ENCODE measurements at regions not wholly inside any gene's neighbourhood (a gene's known extent, or its start where the extent isn't known, plus 50 kb on each side); places are given as distances from the start of the nearest gene placed in this dataset.

- Histone ChIP-seq H3K79me1 (ENCODE audit: low read length) (no peaks in the 10 kb centered on the region), H2BK5ac (ENCODE audit: low read length) (no peak overlapping the region), H3K4me3 (ENCODE audit: low read length) (no peak overlapping the region), H2BK120ac (ENCODE audit: low read depth, low read length) (no peak overlapping the region), H3K56ac (ENCODE audit: low read length) (no peak overlapping the region), H2AK5ac (ENCODE audit: low read length) (no peak overlapping the region), H3K36me3 (ENCODE audit: control insufficient read depth, insufficient read depth, low read length) (no peaks in the 10 kb centered on the region), H3K18ac (ENCODE audit: low read length) (no peak overlapping the region), H3K23ac (ENCODE audit: low read length) (no peak overlapping the region), H4K5ac (ENCODE audit: low read length) (no peak overlapping the region), H2BK15ac (replicated peaks; ENCODE audit: low read depth) (no peak overlapping the region), H3K9ac (ENCODE audit: low read length) (no peak overlapping the region), H3K27me3 (ENCODE audit: insufficient read depth, low read length, poor library complexity) (no peaks in the 10 kb centered on the region), H3K4ac (ENCODE audit: low read depth, low read length) (no peak overlapping the region), H4K8ac (ENCODE audit: low read depth, low read length) (no peak overlapping the region), H3K79me2 (ENCODE audit: control insufficient read depth, insufficient read depth, low read length) (no peaks in the 10 kb centered on the region), H3K27ac (ENCODE audit: low read depth, low read length) (no peak overlapping the region), H3K4me2 (ENCODE audit: low read length) (no peak overlapping the region), H3K4me1 (ENCODE audit: control insufficient read depth, low read depth, low read length) (no peaks in the 10 kb centered on the region)
- no CpG with 5 or more reads among the region's 5 CpGs for WGBS (ENCODE audit: extremely low coverage, insufficient coverage, low lambda C conversion rate)
- DNase-seq, result no peak
Measured at GRCh38 chr5:15117688-15118087, 246.1 kb upstream of the ANKH start.

- Histone ChIP-seq H3K4me1 (ENCODE audit: control insufficient read depth, low read depth, low read length) (no peaks in the 10 kb centered on the region), H3K23ac (ENCODE audit: low read length) (no peak overlapping the region), H3K4me2 (ENCODE audit: low read length) (no peak overlapping the region), H4K8ac (ENCODE audit: low read depth, low read length) (no peak overlapping the region), H4K5ac (ENCODE audit: low read length) (no peak overlapping the region), H3K18ac (ENCODE audit: low read length) (no peak overlapping the region), H3K4me3 (ENCODE audit: low read length) (no peak overlapping the region), H2AK5ac (ENCODE audit: low read length) (no peak overlapping the region), H3K79me1 (ENCODE audit: low read length) (no peaks in the 10 kb centered on the region), H3K4ac (ENCODE audit: low read depth, low read length) (no peak overlapping the region), H2BK5ac (ENCODE audit: low read length) (no peak overlapping the region), H2BK15ac (replicated peaks; ENCODE audit: low read depth) (no peak overlapping the region), H3K36me3 (ENCODE audit: control insufficient read depth, insufficient read depth, low read length) (no peaks in the 10 kb centered on the region), H2BK120ac (ENCODE audit: low read depth, low read length) (no peak overlapping the region), H3K9ac (ENCODE audit: low read length) (no peak overlapping the region), H3K56ac (ENCODE audit: low read length) (no peak overlapping the region), H3K27me3 (ENCODE audit: insufficient read depth, low read length, poor library complexity) (no peaks in the 10 kb centered on the region), H3K27ac (ENCODE audit: low read depth, low read length) (no peak overlapping the region), H3K79me2 (ENCODE audit: control insufficient read depth, insufficient read depth, low read length) (no peaks in the 10 kb centered on the region)
- no CpG with 5 or more reads among the region's 5 CpGs for WGBS (ENCODE audit: extremely low coverage, insufficient coverage, low lambda C conversion rate)
- DNase-seq, result peak; percentile 23
Measured at GRCh38 chr5:15116996-15117395, 245.4 kb upstream of the ANKH start.

GRCh38 chr5:15106530-15107283 lies 235.1 kb upstream of the ANKH start:
- H2BK120ac ChIP-seq (ENCODE audit: low read depth, low read length), result no peak overlapping the region
- H3K27ac ChIP-seq (ENCODE audit: low read depth, low read length), result no peak overlapping the region
- H3K36me3 ChIP-seq (ENCODE audit: control insufficient read depth, insufficient read depth, low read length), result no peaks in the 10 kb centered on the region
- H3K9ac ChIP-seq (ENCODE audit: low read length), result no peak overlapping the region
- H3K79me2 ChIP-seq (ENCODE audit: control insufficient read depth, insufficient read depth, low read length), result no peaks in the 10 kb centered on the region
- no peak overlapping the region for H3K56ac ChIP-seq (ENCODE audit: low read length)
- DNase-seq, result no peak
- no peaks in the 10 kb centered on the region for H3K4me1 ChIP-seq (ENCODE audit: control insufficient read depth, low read depth, low read length)
- H3K79me1 ChIP-seq (ENCODE audit: low read length), result no peaks in the 10 kb centered on the region
- H3K4me3 ChIP-seq (ENCODE audit: low read length), result no peak overlapping the region
- H2AK5ac ChIP-seq (ENCODE audit: low read length), result no peak overlapping the region
- no peak overlapping the region for H2BK15ac ChIP-seq (replicated peaks; ENCODE audit: low read depth)
- no peak overlapping the region for H3K4ac ChIP-seq (ENCODE audit: low read depth, low read length)
- H4K5ac ChIP-seq (ENCODE audit: low read length), result no peak overlapping the region
- H3K4me2 ChIP-seq (ENCODE audit: low read length), result no peak overlapping the region
- no peak overlapping the region for H3K23ac ChIP-seq (ENCODE audit: low read length)
- no peak overlapping the region for H4K8ac ChIP-seq (ENCODE audit: low read depth, low read length)
- no peak overlapping the region for H3K18ac ChIP-seq (ENCODE audit: low read length)
- no peaks in the 10 kb centered on the region for H3K27me3 ChIP-seq (ENCODE audit: insufficient read depth, low read length, poor library complexity)
- whole genome bisulfite sequencing (ENCODE audit: extremely low coverage, insufficient coverage, low lambda C conversion rate), result no CpG with 5 or more reads among the region's 2 CpGs
- no peak overlapping the region for H2BK5ac ChIP-seq (ENCODE audit: low read length)

GRCh38 chr5:15105799-15106393 lies 234.3 kb upstream of the ANKH start:
- no peaks in the 10 kb centered on the region for H3K79me1 ChIP-seq (ENCODE audit: low read length)
- no peaks in the 10 kb centered on the region for H3K36me3 ChIP-seq (ENCODE audit: control insufficient read depth, insufficient read depth, low read length)
- H3K9ac ChIP-seq (ENCODE audit: low read length), result no peak overlapping the region
- H4K5ac ChIP-seq (ENCODE audit: low read length), result no peak overlapping the region
- no peak overlapping the region for H3K4me3 ChIP-seq (ENCODE audit: low read length)
- H3K23ac ChIP-seq (ENCODE audit: low read length), result no peak overlapping the region
- DNase-seq, result peak; percentile 77
- H3K27ac ChIP-seq (ENCODE audit: low read depth, low read length), result no peak overlapping the region
- H3K18ac ChIP-seq (ENCODE audit: low read length), result no peak overlapping the region
- no peaks in the 10 kb centered on the region for H3K27me3 ChIP-seq (ENCODE audit: insufficient read depth, low read length, poor library complexity)
- no peak overlapping the region for H2BK15ac ChIP-seq (replicated peaks; ENCODE audit: low read depth)
- WGBS (ENCODE audit: extremely low coverage, insufficient coverage, low lambda C conversion rate), result no CpG with 5 or more reads among the region's 2 CpGs
- no peak overlapping the region for H3K4ac ChIP-seq (ENCODE audit: low read depth, low read length)
- H3K4me2 ChIP-seq (ENCODE audit: low read length), result no peak overlapping the region
- no peak overlapping the region for H4K8ac ChIP-seq (ENCODE audit: low read depth, low read length)
- H3K56ac ChIP-seq (ENCODE audit: low read length), result no peak overlapping the region
- H3K4me1 ChIP-seq (ENCODE audit: control insufficient read depth, low read depth, low read length), result no peaks in the 10 kb centered on the region
- H2BK5ac ChIP-seq (ENCODE audit: low read length), result no peak overlapping the region
- no peak overlapping the region for H2BK120ac ChIP-seq (ENCODE audit: low read depth, low read length)
- H3K79me2 ChIP-seq (ENCODE audit: control insufficient read depth, insufficient read depth, low read length), result no peaks in the 10 kb centered on the region
- H2AK5ac ChIP-seq (ENCODE audit: low read length), result no peak overlapping the region

GRCh38 chr5:15103864-15104263 lies 232.3 kb upstream of the ANKH start:
- H2BK5ac ChIP-seq (ENCODE audit: low read length), result no peak overlapping the region
- no peak overlapping the region for H3K18ac ChIP-seq (ENCODE audit: low read length)
- H3K4me2 ChIP-seq (ENCODE audit: low read length), result no peak overlapping the region
- no peak overlapping the region for H4K8ac ChIP-seq (ENCODE audit: low read depth, low read length)
- H3K36me3 ChIP-seq (ENCODE audit: control insufficient read depth, insufficient read depth, low read length), result no peaks in the 10 kb centered on the region
- no peak overlapping the region for H2BK15ac ChIP-seq (replicated peaks; ENCODE audit: low read depth)
- no peak overlapping the region for H2BK120ac ChIP-seq (ENCODE audit: low read depth, low read length)
- no peak overlapping the region for H3K9ac ChIP-seq (ENCODE audit: low read length)
- WGBS (ENCODE audit: extremely low coverage, insufficient coverage, low lambda C conversion rate), result no CpG with 5 or more reads among the region's 3 CpGs
- no peak overlapping the region for H2AK5ac ChIP-seq (ENCODE audit: low read length)
- H3K56ac ChIP-seq (ENCODE audit: low read length), result no peak overlapping the region
- no peaks in the 10 kb centered on the region for H3K27me3 ChIP-seq (ENCODE audit: insufficient read depth, low read length, poor library complexity)
- H3K4ac ChIP-seq (ENCODE audit: low read depth, low read length), result no peak overlapping the region
- H3K27ac ChIP-seq (ENCODE audit: low read depth, low read length), result no peak overlapping the region
- H4K5ac ChIP-seq (ENCODE audit: low read length), result no peak overlapping the region
- H3K23ac ChIP-seq (ENCODE audit: low read length), result no peak overlapping the region
- no peaks in the 10 kb centered on the region for H3K79me2 ChIP-seq (ENCODE audit: control insufficient read depth, insufficient read depth, low read length)
- no peak overlapping the region for H3K4me3 ChIP-seq (ENCODE audit: low read length)
- no peak for DNase-seq
- no peaks in the 10 kb centered on the region for H3K79me1 ChIP-seq (ENCODE audit: low read length)
- no peaks in the 10 kb centered on the region for H3K4me1 ChIP-seq (ENCODE audit: control insufficient read depth, low read depth, low read length)

- Histone ChIP-seq H3K9ac (ENCODE audit: low read length) (no peak overlapping the region), H3K79me1 (ENCODE audit: low read length) (no peaks in the 10 kb centered on the region), H2BK15ac (replicated peaks; ENCODE audit: low read depth) (no peak overlapping the region), H4K8ac (ENCODE audit: low read depth, low read length) (no peak overlapping the region), H2BK5ac (ENCODE audit: low read length) (no peak overlapping the region), H3K23ac (ENCODE audit: low read length) (no peak overlapping the region), H3K27ac (ENCODE audit: low read depth, low read length) (no peak overlapping the region), H4K5ac (ENCODE audit: low read length) (no peak overlapping the region), H3K4me3 (ENCODE audit: low read length) (no peak overlapping the region), H3K4me2 (ENCODE audit: low read length) (no peak overlapping the region), H3K18ac (ENCODE audit: low read length) (no peak overlapping the region), H3K4me1 (ENCODE audit: control insufficient read depth, low read depth, low read length) (no peaks in the 10 kb centered on the region), H3K36me3 (ENCODE audit: control insufficient read depth, insufficient read depth, low read length) (no peaks in the 10 kb centered on the region), H3K27me3 (ENCODE audit: insufficient read depth, low read length, poor library complexity) (no peaks in the 10 kb centered on the region), H3K4ac (ENCODE audit: low read depth, low read length) (no peak overlapping the region), H2BK120ac (ENCODE audit: low read depth, low read length) (no peak overlapping the region), H3K79me2 (ENCODE audit: control insufficient read depth, insufficient read depth, low read length) (no peaks in the 10 kb centered on the region), H2AK5ac (ENCODE audit: low read length) (no peak overlapping the region), H3K56ac (ENCODE audit: low read length) (no peak overlapping the region)
- no CpG with 5 or more reads among the region's 5 CpGs for WGBS (ENCODE audit: extremely low coverage, insufficient coverage, low lambda C conversion rate)
- DNase-seq, result no peak
Measured at GRCh38 chr5:15103130-15103529, 231.6 kb upstream of the ANKH start.
